Astrocyte (in vitro differentiated cells and primary cell): ENCODE measurements at regions not wholly inside any gene's neighbourhood (a gene's known extent, or its start where the extent isn't known, plus 50 kb on each side); places are given as distances from the start of the nearest gene placed in this dataset.

Source experiments
- DNase-seq: peaks from one replicate; pipeline ENCODE4 v3.0.0-alpha.2; 2010; ENCODE audit warnings: low read depth
- FAIRE-seq: peaks from 2 replicates; lab custom pipeline; 2011; peaks lifted over from hg19 to GRCh38; lab: Jason Lieb, UNC
- H2AFZ ChIP-seq: 2 replicates; pipeline ENCODE4 v1.6.0; 2012; ENCODE audit warnings: low read depth, low read length, inconsistent platforms
- H3K27ac ChIP-seq: 2 replicates; pipeline ENCODE4 v1.5.1; 2011; ENCODE audit warnings: low read depth, low read length, inconsistent platforms
- H3K27me3 ChIP-seq: 2 replicates; pipeline ENCODE4 v1.6.0; 2011; ENCODE audit warnings: low read length, inconsistent platforms; ENCODE audit not compliant: insufficient read depth
- H3K36me3 ChIP-seq: 2 replicates; pipeline ENCODE4 v1.5.1; 2011; ENCODE audit warnings: low read length, inconsistent platforms; ENCODE audit not compliant: insufficient read depth
- H3K4me1 ChIP-seq: 2 replicates; pipeline ENCODE4 v1.5.1; 2011; ENCODE audit warnings: low read length, inconsistent platforms; ENCODE audit not compliant: insufficient read depth
- H3K4me2 ChIP-seq: 2 replicates; pipeline ENCODE4 v1.6.0; 2012; ENCODE audit warnings: low read length, inconsistent platforms
- H3K4me3 ChIP-seq: 2 replicates; pipeline ENCODE4 v1.5.1; 2011; ENCODE audit warnings: low read depth, mild to moderate bottlenecking, low read length, inconsistent platforms; ENCODE audit not compliant: insufficient read depth
- H3K79me2 ChIP-seq: 2 replicates; pipeline ENCODE4 v1.6.0; 2012; ENCODE audit warnings: mild to moderate bottlenecking, low read length, inconsistent platforms; ENCODE audit not compliant: insufficient read depth
- H3K9ac ChIP-seq: 2 replicates; pipeline ENCODE4 v1.6.0; 2012; ENCODE audit warnings: mild to moderate bottlenecking, low read length, inconsistent platforms
- H3K9me3 ChIP-seq: 2 replicates; pipeline ENCODE4 v1.5.1; 2012; ENCODE audit warnings: low read depth, mild to moderate bottlenecking, low read length, inconsistent platforms; ENCODE audit not compliant: insufficient read depth
- H4K20me1 ChIP-seq: 2 replicates; pipeline ENCODE4 v1.6.0; 2012; ENCODE audit warnings: low read length, inconsistent platforms; ENCODE audit not compliant: insufficient read depth
- H3K27ac Mint-ChIP-seq: one replicate; pipeline ENCODE4 v1.8.0; 2021; ENCODE audit warnings: mild to moderate bottlenecking, mixed read lengths; ENCODE audit not compliant: unreplicated experiment
- H3K27me3 Mint-ChIP-seq: one replicate; pipeline ENCODE4 v1.8.0; 2021; ENCODE audit warnings: low read depth, mixed read lengths; ENCODE audit not compliant: unreplicated experiment
- H3K36me3 Mint-ChIP-seq: one replicate; pipeline ENCODE4 v1.8.0; 2021; ENCODE audit warnings: low read depth, mixed read lengths; ENCODE audit not compliant: unreplicated experiment
- H3K4me1 Mint-ChIP-seq: one replicate; pipeline ENCODE4 v1.8.0; 2021; ENCODE audit warnings: low read depth, mixed read lengths; ENCODE audit not compliant: unreplicated experiment
- H3K4me3 Mint-ChIP-seq: one replicate; pipeline ENCODE4 v1.8.0; 2021; ENCODE audit warnings: mild to moderate bottlenecking, moderate library complexity, mixed read lengths; ENCODE audit not compliant: unreplicated experiment
- H3K9me3 Mint-ChIP-seq: one replicate; pipeline ENCODE4 v1.8.0; 2021; ENCODE audit warnings: mild to moderate bottlenecking, mixed read lengths; ENCODE audit not compliant: unreplicated experiment
- CTCF ChIP-seq: IDR thresholded peaks from 2 replicates; pipeline ENCODE4 v1.5.1; 2011; ENCODE audit warnings: low read depth, mild to moderate bottlenecking, inconsistent platforms, low read length, moderate library complexity; ENCODE audit not compliant: insufficient read depth
- EZH2 ChIP-seq: IDR thresholded peaks from 2 replicates; pipeline ENCODE4 v1.6.1; 2012; ENCODE audit warnings: mild to moderate bottlenecking, low read length, inconsistent platforms; ENCODE audit not compliant: insufficient read depth

- Mint-ChIP-seq H3K27me3 (peaks cover 2% of the 10 kb centered on the region), H3K9me3 (no peaks in the 10 kb centered on the region), H3K4me1 (peaks cover 1% of the 10 kb centered on the region), H3K36me3 (no peaks in the 10 kb centered on the region), H3K27ac (no peak overlapping the region), H3K4me3 (no peak overlapping the region)
- H3K27me3 ChIP-seq, result no peaks in the 10 kb centered on the region
- H3K4me2 ChIP-seq, result no peak overlapping the region
- H3K36me3 ChIP-seq, result no peaks in the 10 kb centered on the region
- no peak overlapping the region for H2AFZ ChIP-seq
- DNase-seq (no peak), FAIRE-seq (no peak)
- H3K9me3 ChIP-seq, result no peaks in the 10 kb centered on the region
- no peaks in the 10 kb centered on the region for H3K79me2 ChIP-seq
- no peak for TF ChIP-seq CTCF
- no peaks in the 10 kb centered on the region for H4K20me1 ChIP-seq
- no peak overlapping the region for H3K27ac ChIP-seq
- no peak overlapping the region for H3K9ac ChIP-seq
- H3K4me1 ChIP-seq, result no peaks in the 10 kb centered on the region
- no peak overlapping the region for H3K4me3 ChIP-seq
Measured at GRCh38 chr2:208545403-208546042, 138.9 kb downstream of the PTH2R start.

GRCh38 chr2:208546107-208546506, 139.5 kb downstream of the PTH2R start:
- no peaks in the 10 kb centered on the region for H3K27me3 Mint-ChIP-seq
- Histone ChIP-seq H3K4me1 (no peaks in the 10 kb centered on the region), H3K79me2 (no peaks in the 10 kb centered on the region), H3K4me3 (no peak overlapping the region), H3K9ac (no peak overlapping the region), H4K20me1 (no peaks in the 10 kb centered on the region), H2AFZ (no peak overlapping the region), H3K9me3 (no peaks in the 10 kb centered on the region), H3K27ac (no peak overlapping the region), H3K36me3 (no peaks in the 10 kb centered on the region), H3K4me2 (no peak overlapping the region), H3K27me3 (no peaks in the 10 kb centered on the region)
- FAIRE-seq, result no peak
- H3K9me3 Mint-ChIP-seq, result no peaks in the 10 kb centered on the region
- no peaks in the 10 kb centered on the region for H3K36me3 Mint-ChIP-seq
- no peak overlapping the region for H3K4me3 Mint-ChIP-seq
- no peak for DNase-seq
- no peak overlapping the region for H3K27ac Mint-ChIP-seq
- peaks cover 1% of the 10 kb centered on the region for H3K4me1 Mint-ChIP-seq
- TF ChIP-seq CTCF (no peak), EZH2 (no peak)

GRCh38 chr2:208546860-208547650, 140.5 kb downstream of the PTH2R start:
- H3K36me3 Mint-ChIP-seq, result no peaks in the 10 kb centered on the region
- H3K4me3 Mint-ChIP-seq, result no peak overlapping the region

More at GRCh38 chr2:208546860-208547650, 140.5 kb downstream of the PTH2R start:
- Histone ChIP-seq H3K79me2 (no peaks in the 10 kb centered on the region), H4K20me1 (no peaks in the 10 kb centered on the region), H3K4me2 (no peak overlapping the region), H3K36me3 (no peaks in the 10 kb centered on the region), H3K27me3 (no peaks in the 10 kb centered on the region), H2AFZ (no peak overlapping the region), H3K9ac (no peak overlapping the region), H3K4me1 (no peaks in the 10 kb centered on the region), H3K4me3 (no peak overlapping the region), H3K27ac (no peak overlapping the region), H3K9me3 (no peaks in the 10 kb centered on the region)
- Mint-ChIP-seq H3K9me3 (peaks cover 3% of the 10 kb centered on the region), H3K27me3 (no peaks in the 10 kb centered on the region), H3K4me1 (peaks cover 1% of the 10 kb centered on the region), H3K27ac (no peak overlapping the region)
- FAIRE-seq (no peak), DNase-seq (no peak)
- TF ChIP-seq EZH2 (no peak), CTCF (no peak)
